Stimulated activated CD8-positive, alpha-beta memory T cell treated with anti-CD3 and anti-CD28 coated beads, Interleukin-12 subunit alpha, Interleukin-12 subunit beta, amount 100 ng/mL, for 1 hour (primary cell): ENCODE measurements at regions not wholly inside any gene's neighbourhood (a gene's known extent, or its start where the extent isn't known, plus 50 kb on each side); places are given as distances from the start of the nearest gene placed in this dataset.

Source experiments
- DNase-seq: peaks from one replicate; pipeline ENCODE4 v3.0.0-alpha.2; 2020; ENCODE audit warnings: low read depth

DNA sequence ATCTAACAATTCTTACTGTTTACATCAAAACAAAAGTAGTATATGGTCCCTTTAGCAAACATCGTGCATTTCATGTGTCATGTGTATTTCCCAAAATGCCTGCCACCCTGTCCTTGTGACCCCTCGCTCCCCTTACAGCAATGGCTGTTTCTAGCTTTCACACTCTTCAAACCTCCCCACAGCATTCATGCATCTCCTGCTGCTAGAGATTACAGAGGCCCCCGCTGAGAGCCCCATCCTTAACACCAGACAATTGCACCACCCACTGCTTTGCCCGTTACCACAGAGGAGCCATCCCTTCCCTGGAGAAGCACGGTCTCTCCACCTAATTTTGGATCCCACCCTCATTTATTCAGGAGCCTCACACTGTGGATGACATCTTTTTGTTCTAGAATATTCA is 149.7 kb upstream of the IRX4 start:
- DNase-seq, result no peak

DNA sequence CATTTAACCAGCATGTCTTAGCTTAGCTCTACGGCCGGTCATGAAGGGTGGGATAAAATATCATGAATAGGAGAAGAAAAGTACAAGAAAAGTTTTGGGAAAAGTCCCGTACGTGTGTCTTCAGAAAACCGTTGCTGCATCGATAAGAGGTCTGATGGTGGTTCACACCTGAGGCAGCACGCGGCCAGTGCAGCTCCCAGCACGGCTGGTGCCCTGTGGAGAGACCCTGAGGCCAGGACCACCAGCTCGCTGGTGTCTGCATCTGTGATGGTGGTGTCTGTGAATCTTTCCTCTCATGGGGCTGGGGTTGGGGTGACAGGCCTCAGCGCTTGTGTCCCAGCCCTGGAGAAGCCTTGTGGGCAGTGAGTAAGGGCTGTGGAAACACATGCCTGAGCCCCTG is 148.9 kb upstream of the IRX4 start:
- DNase-seq, result no peak

- no peak for DNase-seq
These were observed 147.4 kb upstream of the IRX4 start for GRCh38 chr5:2030131-2030530.

GRCh38 chr5:2029206-2029605 is 146.5 kb upstream of the IRX4 start:
- DNase-seq, result no peak

DNA sequence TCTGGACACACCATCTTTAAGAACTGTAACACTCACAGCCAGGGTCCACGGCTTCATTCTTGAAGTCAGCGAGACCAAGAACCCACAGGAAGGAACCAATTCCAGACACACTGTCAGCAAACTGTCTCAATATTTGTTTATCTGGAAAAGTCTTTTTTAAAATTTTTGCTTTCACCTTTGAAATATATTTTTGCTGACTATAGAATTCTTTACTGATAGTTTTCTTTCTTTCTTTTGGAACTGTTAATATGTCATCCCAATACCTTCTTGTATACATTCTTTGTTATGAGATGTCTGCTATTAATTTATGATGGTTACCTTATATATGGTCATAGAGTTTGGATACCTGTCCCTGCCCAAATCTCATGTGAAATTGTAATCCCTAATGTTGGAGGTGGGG is 145.1 kb upstream of the IRX4 start:
- DNase-seq, result no peak

DNA sequence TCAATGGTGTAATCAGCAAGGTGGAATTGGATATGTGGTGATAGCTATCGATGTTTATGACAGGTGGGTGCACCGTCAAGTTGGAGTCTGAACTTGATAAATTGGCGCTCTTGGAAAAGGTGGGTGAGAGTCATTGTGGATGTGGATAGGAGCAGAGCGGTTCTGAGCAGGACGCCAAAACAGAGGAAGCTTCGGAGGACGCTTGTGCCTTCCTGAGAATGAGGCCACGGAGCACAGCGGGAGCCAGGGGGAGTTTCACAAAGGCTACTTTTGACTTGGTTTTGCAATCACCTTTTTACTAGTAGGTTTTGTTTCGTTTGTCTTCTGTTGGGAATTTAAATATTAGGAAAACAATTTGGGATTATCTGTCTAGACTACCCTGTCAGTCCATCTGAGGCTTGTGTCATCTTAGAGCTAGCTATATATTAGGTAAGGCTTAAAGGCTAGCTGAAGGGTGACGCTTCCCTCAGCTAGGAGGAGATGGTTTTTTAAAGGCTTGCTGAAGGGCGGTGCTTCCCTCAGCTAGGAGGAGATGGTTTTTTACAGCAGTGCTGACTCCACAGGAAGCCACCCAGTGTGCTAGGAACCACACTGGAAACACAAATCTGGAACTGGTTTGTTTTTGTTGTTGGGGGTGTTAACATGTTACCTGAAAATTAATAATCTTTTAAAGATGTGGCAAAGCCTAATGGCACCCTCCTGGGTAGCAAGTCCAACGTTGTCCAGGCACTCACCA is 142.4 kb upstream of the IRX4 start:
- DNase-seq, result no peak

DNA sequence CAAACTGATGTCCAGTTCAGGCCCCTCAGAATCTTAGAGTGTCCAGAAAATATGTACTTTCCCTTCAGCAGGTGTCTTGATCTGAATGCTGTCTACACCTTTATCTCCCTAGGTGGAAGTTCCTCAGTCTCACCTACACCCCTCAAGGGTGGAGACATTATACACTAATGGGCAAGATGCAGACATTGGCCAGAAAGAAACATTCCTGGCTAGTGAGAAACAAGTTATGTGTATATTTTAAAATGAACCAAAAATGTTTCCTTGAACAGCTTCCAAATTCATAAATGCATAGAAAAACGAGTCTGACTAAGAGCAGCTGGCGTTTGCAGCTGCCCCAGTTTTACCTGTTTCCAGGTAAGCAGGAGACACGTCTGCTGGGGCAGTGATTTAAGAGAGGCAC is 140.5 kb upstream of the IRX4 start:
- DNase-seq, result no peak

- no peak for DNase-seq
These were observed 139.7 kb upstream of the IRX4 start for GRCh38 chr5:2022436-2022835.

- no peak for DNase-seq
These were observed 138.9 kb upstream of the IRX4 start for GRCh38 chr5:2021484-2022176.

- no peak for DNase-seq
These were observed 138.0 kb upstream of the IRX4 start for GRCh38 chr5:2020730-2021129.

DNA sequence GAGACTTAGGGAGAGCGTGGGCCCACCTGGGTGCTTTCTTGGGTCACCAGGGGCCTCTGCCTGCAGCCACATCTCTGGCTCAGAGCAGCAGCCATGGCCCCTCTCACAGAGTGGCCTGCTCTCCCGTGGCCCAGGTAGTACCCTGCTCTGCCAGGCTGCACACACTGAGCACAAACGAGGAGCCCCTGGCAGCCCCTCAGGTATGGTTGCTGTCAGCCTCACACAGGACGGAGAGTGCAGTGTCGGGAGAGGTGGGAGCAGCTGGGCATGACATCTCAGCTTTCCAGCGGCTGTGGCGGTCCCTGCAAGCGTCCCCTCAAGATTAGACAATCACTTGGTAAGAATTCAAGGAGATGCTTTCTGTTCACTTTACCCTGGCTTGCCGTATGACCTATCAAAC is 137.0 kb upstream of the IRX4 start:
- DNase-seq, result no peak

DNA sequence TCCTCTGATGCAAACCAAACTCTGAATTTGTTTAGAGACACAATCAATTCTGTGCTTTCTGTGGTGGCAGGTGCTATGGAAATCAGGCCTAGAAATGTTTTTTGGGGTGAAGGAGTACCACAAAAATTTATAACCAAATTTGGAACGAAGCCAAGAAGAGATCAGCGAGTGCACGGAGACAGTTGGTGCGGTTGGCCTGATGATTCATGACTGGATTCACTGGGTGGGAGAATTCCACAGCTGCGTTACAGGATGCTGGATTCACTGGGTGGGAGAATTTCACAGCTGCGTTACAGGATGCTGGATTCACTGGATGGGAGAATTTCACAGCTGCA is 135.6 kb upstream of the IRX4 start:
- no peak for DNase-seq

- no peak for DNase-seq
These were observed 135.0 kb upstream of the IRX4 start for GRCh38 chr5:2017540-2018389.

GRCh38 chr5:2015961-2016360 is 133.2 kb upstream of the IRX4 start:
- DNase-seq, result no peak

- no peak for DNase-seq
These were observed 132.6 kb upstream of the IRX4 start for GRCh38 chr5:2015124-2015848.

- no peak for DNase-seq
These were observed 131.4 kb upstream of the IRX4 start for GRCh38 chr5:2014058-2014610.

DNA sequence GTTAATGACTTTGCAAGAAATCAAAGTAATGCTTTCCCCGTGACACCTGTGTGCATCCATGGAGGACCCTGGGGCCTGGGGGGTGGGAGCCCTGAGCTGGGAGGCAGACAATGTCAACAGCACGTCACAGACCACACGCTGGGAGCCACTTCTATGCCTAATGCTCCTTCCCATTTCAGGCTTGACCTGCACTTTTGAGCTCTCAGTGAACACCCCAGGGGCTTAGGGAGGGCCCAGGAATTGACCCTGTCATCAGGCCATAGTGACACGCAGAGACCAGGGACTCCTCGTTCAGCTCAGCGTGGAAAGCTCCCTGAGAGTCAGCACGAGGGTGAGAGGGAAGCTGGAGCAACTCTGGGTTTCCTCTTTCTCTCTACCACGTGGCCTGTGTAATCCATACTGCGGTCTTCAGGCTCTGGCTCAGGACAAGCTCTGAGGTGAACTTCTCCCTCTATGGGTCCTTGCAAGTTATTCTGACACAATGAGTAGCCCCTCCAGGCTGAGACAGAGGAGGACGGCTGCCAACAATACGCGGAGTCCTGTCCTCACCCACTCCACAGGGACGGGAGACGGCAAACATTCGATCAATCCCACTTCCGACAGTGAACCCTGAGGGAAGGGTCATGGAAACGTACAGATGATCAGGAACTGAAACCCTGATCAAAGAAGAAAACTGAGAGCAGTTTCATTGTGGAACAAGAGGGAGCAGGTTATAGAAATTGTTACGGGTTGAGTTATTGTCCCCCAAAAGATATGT is 130.8 kb upstream of the IRX4 start:
- no peak for DNase-seq

DNA sequence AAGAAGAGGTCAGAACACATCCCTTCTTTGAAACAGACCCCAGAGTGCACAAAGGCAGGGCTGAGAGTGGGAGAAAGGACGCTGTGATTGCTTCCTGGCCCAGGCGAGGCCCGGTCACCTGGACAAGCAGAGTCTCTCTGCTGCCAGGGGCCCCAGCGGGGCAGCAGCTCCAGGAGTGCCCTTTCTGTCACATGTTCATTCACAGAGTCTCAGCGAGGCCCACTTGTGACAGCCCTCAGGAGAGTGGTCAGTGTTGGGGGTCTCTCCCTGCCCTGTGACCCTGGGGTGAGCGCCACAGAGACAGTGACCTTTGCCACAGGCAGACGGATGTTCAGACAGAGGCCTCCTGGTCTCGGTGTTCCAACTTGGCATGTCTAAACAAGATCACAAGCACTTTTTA is 130.2 kb upstream of the IRX4 start:
- no peak for DNase-seq

DNA sequence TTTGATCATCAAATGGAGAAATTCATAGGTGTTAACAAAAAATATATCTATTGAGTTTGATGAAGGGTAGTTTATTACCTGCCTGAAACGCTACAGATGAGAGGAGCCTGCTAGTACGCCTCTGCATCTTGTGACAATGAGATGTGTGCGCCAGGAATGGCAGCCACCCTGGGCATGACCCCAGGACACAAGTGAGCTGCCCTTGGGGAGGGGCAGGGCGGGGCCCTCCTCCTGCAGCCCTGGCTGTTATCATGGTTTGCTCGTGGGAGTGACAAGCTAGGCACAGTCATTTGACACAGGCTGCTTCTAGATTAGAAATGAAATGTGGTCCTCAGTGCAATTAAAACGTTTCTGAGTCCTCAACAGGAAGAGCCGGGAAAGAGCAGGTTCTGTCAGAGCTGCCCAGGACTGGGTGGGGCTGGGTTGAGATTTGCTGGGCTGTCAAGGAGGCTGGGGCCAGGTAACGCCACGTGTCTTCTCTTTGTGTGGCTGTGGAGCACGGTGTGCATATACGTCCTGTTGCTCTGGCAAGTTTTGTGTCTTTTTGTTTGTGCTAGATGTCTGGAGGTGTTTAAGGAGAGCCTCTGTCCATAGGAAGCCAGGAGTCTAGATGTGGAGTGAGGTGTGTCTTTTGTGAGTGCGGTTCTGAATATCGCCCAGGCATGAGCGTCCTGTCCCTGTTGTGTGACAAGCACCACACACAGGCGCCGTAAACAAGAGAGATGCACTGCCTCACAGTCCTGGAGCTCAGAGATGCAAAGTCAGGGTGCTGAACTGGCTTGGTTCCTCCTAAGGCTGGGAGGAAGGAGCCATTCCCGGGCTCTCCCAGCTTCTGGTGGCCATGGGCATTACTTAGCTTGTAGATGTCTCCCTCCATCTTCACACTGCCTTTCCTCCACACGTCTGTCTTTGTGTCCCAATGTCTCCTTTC is 129.0 kb upstream of the IRX4 start:
- no peak for DNase-seq

DNA sequence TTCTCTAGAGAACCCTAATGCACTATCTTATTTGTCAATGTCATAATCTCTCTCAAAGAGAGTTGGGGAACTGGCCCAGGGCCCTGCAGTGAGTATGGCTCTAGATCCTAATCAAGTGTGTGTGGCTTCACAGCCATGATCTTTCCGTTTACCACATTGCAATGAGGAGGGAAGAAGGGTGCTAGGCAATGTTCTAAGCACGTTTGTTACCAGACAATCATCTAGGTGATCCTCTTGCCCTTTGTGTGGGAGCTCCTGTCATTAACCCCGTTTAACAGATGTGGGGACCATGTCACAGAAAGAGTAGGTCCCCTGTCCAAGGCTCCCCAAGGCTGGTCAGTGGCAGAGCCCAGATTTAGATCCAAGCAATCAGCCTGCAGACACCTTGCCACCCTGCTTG is 128.2 kb upstream of the IRX4 start:
- no peak for DNase-seq
